Left lung (tissue), 4 donors: ENCODE measurements at regions not wholly inside any gene's neighbourhood (a gene's known extent, or its start where the extent isn't known, plus 50 kb on each side); places are given as distances from the start of the nearest gene placed in this dataset.

ENCODE experiments used
- ATAC-seq: fragments of 200-7000 bp; cut with Tn5 transposase; one replicate; pipeline ENCODE4 v1.9.1; 2020; ENCODE audit warnings: moderate library complexity
- DNase-seq, 4 donors: peaks; one replicate each; pipeline ENCODE4 v3.0.0-alpha.2; 2013 to 2020
- H3K27ac ChIP-seq, 2 donors: fragments of 200-600 bp; sonication (generic) in 1 of 2; one replicate each; pipeline versions ENCODE4 v1.5.0 to v1.8.0; 2020 to 2021
- H3K27me3 ChIP-seq, 2 donors: fragments of 200-600 bp; sonication (generic) in 1 of 2; one replicate each; pipeline versions ENCODE4 v1.5.0 to v1.8.0; 2020 to 2021
- H3K36me3 ChIP-seq, 2 donors: fragments of 200-600 bp; sonication (generic) in 1 of 2; one replicate each; pipeline versions ENCODE4 v1.5.0 to v1.8.0; 2020 to 2021
- H3K4me1 ChIP-seq, 2 donors: fragments of 200-600 bp; one replicate each; pipeline ENCODE4 v1.8.0; 2021
- H3K4me3 ChIP-seq, 2 donors: fragments of 200-600 bp; sonication (generic) in 1 of 2; one replicate each; pipeline versions ENCODE4 v1.5.0 to v1.8.0; 2020 to 2021; ENCODE audit warnings: mild to moderate bottlenecking in 1 of 2
- H3K9me3 ChIP-seq, 2 donors: fragments of 200-600 bp; sonication (generic) in 1 of 2; one replicate each; pipeline versions ENCODE4 v1.5.0 to v1.8.0; 2020 to 2021
- intact Hi-C, 2 donors: fragments of 100-400 bp; cut with DNase I; formaldehyde crosslinking; loops; one replicate each; pipeline versions ENCODE4 v1.11.2 to v1.14.2; 2022
- TF ChIP-seq, protein P1 (sequence below), 2 donors: fragments of 200-600 bp; sonication (generic) in 1 of 2; IDR thresholded peaks; one replicate each; pipeline versions ENCODE4 v1.5.0 to v1.8.0; 2021; ENCODE audit warnings: antibody characterized with exemption in 2 of 2
- donor health status: DM: no; HTN: yes; CAD: no.
- donor health status: DM: no; HTN: no; CAD: no.

DNA sequence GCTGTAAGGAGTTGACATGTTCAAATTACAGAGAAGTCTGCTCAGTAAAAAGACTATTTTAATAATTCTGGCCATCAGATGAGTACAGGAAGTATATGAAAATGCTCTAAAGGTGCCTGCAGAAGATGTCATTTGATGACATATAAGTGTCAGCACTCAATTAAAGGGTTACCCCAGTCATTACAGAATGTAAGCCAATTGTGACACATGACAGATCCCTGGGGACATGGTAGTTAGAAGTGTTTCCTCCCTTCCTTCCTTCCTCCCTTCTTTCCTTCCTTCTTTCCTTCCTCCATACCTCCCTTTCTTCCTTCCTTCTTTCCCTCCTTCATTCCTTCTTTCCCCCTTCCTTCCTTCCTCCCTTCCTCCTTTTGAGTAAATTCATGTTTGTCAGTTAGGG is 453.0 kb downstream of the RAPGEF2 start:
- ATAC-seq, result no peak
- H3K27me3 ChIP-seq, result no peaks in the 10 kb centered on the region
- TF ChIP-seq, protein P1, sequence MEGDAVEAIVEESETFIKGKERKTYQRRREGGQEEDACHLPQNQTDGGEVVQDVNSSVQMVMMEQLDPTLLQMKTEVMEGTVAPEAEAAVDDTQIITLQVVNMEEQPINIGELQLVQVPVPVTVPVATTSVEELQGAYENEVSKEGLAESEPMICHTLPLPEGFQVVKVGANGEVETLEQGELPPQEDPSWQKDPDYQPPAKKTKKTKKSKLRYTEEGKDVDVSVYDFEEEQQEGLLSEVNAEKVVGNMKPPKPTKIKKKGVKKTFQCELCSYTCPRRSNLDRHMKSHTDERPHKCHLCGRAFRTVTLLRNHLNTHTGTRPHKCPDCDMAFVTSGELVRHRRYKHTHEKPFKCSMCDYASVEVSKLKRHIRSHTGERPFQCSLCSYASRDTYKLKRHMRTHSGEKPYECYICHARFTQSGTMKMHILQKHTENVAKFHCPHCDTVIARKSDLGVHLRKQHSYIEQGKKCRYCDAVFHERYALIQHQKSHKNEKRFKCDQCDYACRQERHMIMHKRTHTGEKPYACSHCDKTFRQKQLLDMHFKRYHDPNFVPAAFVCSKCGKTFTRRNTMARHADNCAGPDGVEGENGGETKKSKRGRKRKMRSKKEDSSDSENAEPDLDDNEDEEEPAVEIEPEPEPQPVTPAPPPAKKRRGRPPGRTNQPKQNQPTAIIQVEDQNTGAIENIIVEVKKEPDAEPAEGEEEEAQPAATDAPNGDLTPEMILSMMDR (IDR thresholded peaks at IDR 0.05), result no peak
- intact Hi-C loops, result no loop called here
- no peaks in the 10 kb centered on the region for H3K36me3 ChIP-seq
- no peaks in the 10 kb centered on the region for H3K4me1 ChIP-seq
- DNase-seq, result no peak
- H3K4me3 ChIP-seq, result no peak overlapping the region
- no peak overlapping the region for H3K27ac ChIP-seq
- peaks cover 0 to 2% of the 10 kb centered on the region in 2 donors for H3K9me3 ChIP-seq

DNA sequence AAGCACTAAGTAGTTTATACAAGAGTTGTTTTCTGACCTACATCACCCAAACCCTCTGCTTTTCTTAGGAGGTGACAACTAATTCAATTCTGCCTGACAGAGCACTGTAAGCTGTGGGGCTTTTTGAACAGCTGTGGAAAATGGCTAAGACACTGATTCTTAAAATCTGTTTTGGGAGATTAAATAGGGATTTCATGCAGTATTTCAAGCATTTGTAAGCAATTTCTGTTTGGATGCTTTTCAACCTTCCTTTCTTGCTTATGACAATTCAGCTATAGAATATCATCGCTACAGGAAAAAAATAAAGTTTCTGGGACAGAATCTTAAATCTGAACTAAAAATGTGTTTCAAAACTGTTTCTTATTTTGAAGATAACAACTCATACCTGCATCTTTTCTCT is 459.5 kb downstream of the RAPGEF2 start:
- intact Hi-C loops, result no loop called here

DNA sequence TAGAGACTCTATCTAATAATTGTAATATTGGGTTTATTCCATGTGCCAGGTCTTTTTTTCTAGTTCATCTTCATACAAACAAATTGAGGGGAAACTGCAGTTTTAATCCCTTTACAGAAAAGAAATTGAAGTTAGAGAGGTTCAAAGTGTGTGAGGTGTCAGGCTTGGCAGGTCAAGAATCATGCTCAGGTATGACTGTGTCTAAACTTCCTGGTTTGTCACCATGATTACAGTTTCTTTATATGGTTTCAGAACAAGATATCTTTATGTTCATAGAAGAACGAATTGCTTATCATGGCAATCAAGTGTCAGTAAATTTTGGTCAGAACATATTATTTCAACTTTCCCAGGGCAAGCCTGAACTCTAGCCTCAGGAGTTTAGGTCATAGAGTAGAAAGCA is 460.4 kb downstream of the RAPGEF2 start:
- no peak overlapping the region for H3K27ac ChIP-seq
- intact Hi-C loops, result no loop called here
- peaks cover 0 to 11% of the 10 kb centered on the region in 2 donors for H3K9me3 ChIP-seq
- ATAC-seq (no peak), DNase-seq (no peak)
- TF ChIP-seq, protein P1 (IDR thresholded peaks at IDR 0.05), result no peak
- no peak overlapping the region for H3K4me3 ChIP-seq
- H3K36me3 ChIP-seq, result no peaks in the 10 kb centered on the region
- no peaks in the 10 kb centered on the region for H3K27me3 ChIP-seq
- no peaks in the 10 kb centered on the region for H3K4me1 ChIP-seq

More for the DNA sequence above, 459.5 kb downstream of the RAPGEF2 start:
- H3K27me3 ChIP-seq, result no peaks in the 10 kb centered on the region
- H3K36me3 ChIP-seq, result no peaks in the 10 kb centered on the region
- no peak for ATAC-seq
- H3K4me3 ChIP-seq, result no peak overlapping the region
- peaks cover 0 to 4% of the 10 kb centered on the region in 2 donors for H3K9me3 ChIP-seq
- TF ChIP-seq, protein P1 (IDR thresholded peaks at IDR 0.05), result no peak
- no peak overlapping the region for H3K27ac ChIP-seq
- no peaks in the 10 kb centered on the region for H3K4me1 ChIP-seq
- no peak for DNase-seq

DNA sequence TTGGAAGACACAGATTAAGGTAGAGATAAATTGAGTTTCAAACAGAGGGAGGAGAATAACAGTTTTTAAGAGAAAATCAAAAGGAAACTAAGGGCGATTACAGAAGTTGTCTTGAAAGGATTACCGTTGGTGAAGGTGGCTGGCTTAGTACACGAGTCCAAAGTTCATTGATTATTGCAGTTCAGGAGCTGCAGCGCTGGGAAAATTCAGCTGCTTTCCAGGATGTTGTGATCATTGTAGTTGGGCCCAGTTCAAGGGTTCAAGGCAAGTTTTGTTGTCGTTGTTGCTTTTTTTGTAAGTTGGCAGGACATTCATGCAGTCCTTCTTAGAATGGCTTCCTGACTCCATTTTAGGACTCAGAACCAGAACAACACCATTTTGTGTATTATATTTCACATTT is 461.7 kb downstream of the RAPGEF2 start:
- ATAC-seq (no peak), DNase-seq (no peak)
- Histone ChIP-seq H3K4me1 (no peaks in the 10 kb centered on the region), H3K36me3 (no peaks in the 10 kb centered on the region), H3K9me3 (peaks cover 0 to 24% of the 10 kb centered on the region in 2 donors), H3K4me3 (no peak overlapping the region), H3K27me3 (no peaks in the 10 kb centered on the region), H3K27ac (no peak overlapping the region)
- intact Hi-C loops, result no loop called here
- TF ChIP-seq, protein P1 (IDR thresholded peaks at IDR 0.05), result no peak

DNA sequence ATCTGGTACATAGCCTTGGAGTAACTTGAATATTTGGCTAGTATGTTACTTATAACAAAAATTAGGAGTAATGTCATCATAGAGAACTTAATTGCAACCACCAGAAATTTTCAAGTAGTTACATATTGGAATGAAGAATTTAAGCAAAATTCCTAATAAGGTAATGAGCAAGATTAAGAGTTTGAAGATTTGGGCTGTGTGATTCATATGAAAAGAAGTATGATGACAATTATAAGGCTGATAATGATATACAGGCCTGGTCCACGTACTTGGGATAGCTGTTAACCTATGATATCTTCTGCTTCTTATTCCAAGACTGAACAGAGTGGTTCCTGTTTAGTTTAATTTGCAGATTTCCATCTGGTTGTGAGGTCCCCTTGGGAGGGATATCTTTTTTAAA is 463.9 kb downstream of the RAPGEF2 start:
- Histone ChIP-seq H3K4me1 (no peaks in the 10 kb centered on the region), H3K9me3 (peaks cover 0 to 40% of the 10 kb centered on the region in 2 donors), H3K4me3 (no peak overlapping the region), H3K36me3 (no peaks in the 10 kb centered on the region), H3K27ac (no peak overlapping the region), H3K27me3 (no peaks in the 10 kb centered on the region)
- ATAC-seq, result no peak
- no peak for DNase-seq
- TF ChIP-seq, protein P1 (IDR thresholded peaks at IDR 0.05), result no peak
- intact Hi-C loops, result no loop called here
